B cell (primary cell): ENCODE measurements at regions not wholly inside any gene's neighbourhood (a gene's known extent, or its start where the extent isn't known, plus 50 kb on each side); places are given as distances from the start of the nearest gene placed in this dataset.

Experiments
- ATAC-seq: fragments of 200-7000 bp; cut with Tn5 transposase; one replicate; pipeline ENCODE4 v1.10.0; 2021; ENCODE audit warnings: low read depth, mild to moderate bottlenecking, moderate number of reproducible peaks, moderate library complexity
- CTCF ChIA-PET: fragments of 350-600 bp; sonication (Branson Sonifier 250); formaldehyde crosslinking; loops from one replicate; lab custom pipeline; 2021; ENCODE audit warnings: antibody characterized with exemption, inconsistent platforms; lab: Charles Lee
- POLR2A ChIA-PET: fragments of 350-600 bp; sonication (Branson Sonifier 250); formaldehyde crosslinking; loops from one replicate; lab custom pipeline; 2021; ENCODE audit warnings: antibody characterized with exemption; lab: Charles Lee
- DNase-seq: peaks from one replicate; pipeline ENCODE4 v3.0.0; 2013
- H2AFZ ChIP-seq: 2 replicates; pipeline ENCODE4 v1.6.1; 2012; ENCODE audit warnings: mild to moderate bottlenecking, low read depth, low read length; ENCODE audit not compliant: insufficient read depth, poor library complexity, severe bottlenecking
- H3K27ac ChIP-seq, 2 donors: 1 replicate in 1 of 2; 2 replicates in 1 of 2; pipeline ENCODE4 v1.5.1; 2012 to 2013; ENCODE audit warnings: low read length in 2 of 2, mild to moderate bottlenecking in 2 of 2, moderate library complexity in 1 of 2
- H3K27me3 ChIP-seq, 4 experiments: fragments of 200-600 bp in 1 of 4; sonication (generic) in 1 of 4; replicated peaks in 1 of 4; 1 replicate in 2 of 4; 2 replicates in 2 of 4; pipeline versions ENCODE4 v1.6.1 to v1.7.0; 2013 to 2016; ENCODE audit warnings: low read length in 3 of 4, mild to moderate bottlenecking in 2 of 4, mixed read lengths in 1 of 4, moderate library complexity in 1 of 4; ENCODE audit not compliant: insufficient read depth in 4 of 4, control insufficient read depth in 3 of 4; ENCODE audit errors: control extremely low read depth in 1 of 4
- H3K36me3 ChIP-seq, 2 experiments: replicated peaks in 1 of 2; 1 replicate in 1 of 2; 2 replicates in 1 of 2; pipeline versions ENCODE4 v1.6.1 to v1.7.1; 2013; ENCODE audit warnings: low read length in 1 of 2; ENCODE audit not compliant: insufficient read depth in 2 of 2, control insufficient read depth in 1 of 2; ENCODE audit errors: control extremely low read depth in 1 of 2, extremely low read depth in 1 of 2
- H3K4me1 ChIP-seq, 2 donors: fragments of 200-600 bp in 1 of 2; sonication (generic) in 1 of 2; 1 replicate in 1 of 2; 2 replicates in 1 of 2; pipeline versions ENCODE4 v1.5.1 to v1.6.1; 2013 to 2017; ENCODE audit warnings: low read length in 2 of 2; ENCODE audit not compliant: control insufficient read depth in 2 of 2, insufficient read depth in 2 of 2
- H3K4me2 ChIP-seq: replicated peaks from 2 replicates; pipeline ENCODE3; 2012; ENCODE audit warnings: mild to moderate bottlenecking, low read depth, low read length; ENCODE audit not compliant: poor library complexity, severe bottlenecking
- H3K4me3 ChIP-seq, 5 experiments: fragments of 200-600 bp in 1 of 5; sonication (generic) in 1 of 5; 1 replicate in 3 of 5; 2 replicates in 2 of 5; pipeline versions ENCODE4 v1.5.1 to v1.7.0; 2011 to 2016; ENCODE audit warnings: low read length in 4 of 5, mild to moderate bottlenecking in 4 of 5, low read depth in 2 of 5, control low read depth in 1 of 5, moderate library complexity in 1 of 5; ENCODE audit not compliant: insufficient read depth in 1 of 5; ENCODE audit errors: control extremely low read depth in 1 of 5, extremely low read depth in 1 of 5
- H3K79me2 ChIP-seq: fragments of 200-600 bp; sonication (generic); one replicate; pipeline ENCODE4 v1.6.0; 2016; ENCODE audit warnings: low read length; ENCODE audit not compliant: control insufficient read depth, insufficient read depth
- H3K9ac ChIP-seq: fragments of 200-600 bp; sonication (generic); 2 replicates; pipeline ENCODE4 v1.6.1; 2017; ENCODE audit warnings: mild to moderate bottlenecking, low read length, moderate library complexity
- H3K9me3 ChIP-seq, 3 donors: one replicate each; pipeline versions ENCODE4 v1.6.1 to v1.7.1; 2013; ENCODE audit warnings: low read length in 2 of 3; ENCODE audit not compliant: control insufficient read depth in 2 of 3, insufficient read depth in 1 of 3; ENCODE audit errors: control extremely low read depth in 1 of 3
- H4K20me1 ChIP-seq: 2 replicates; pipeline ENCODE4 v1.6.0; 2012; ENCODE audit warnings: mild to moderate bottlenecking, low read length; ENCODE audit not compliant: insufficient read depth, control insufficient read depth, poor library complexity, severe bottlenecking
- H3K27ac Mint-ChIP-seq: one replicate; pipeline ENCODE4 v1.8.0; 2021; ENCODE audit warnings: mixed read lengths
- H3K27me3 Mint-ChIP-seq: one replicate; pipeline ENCODE4 v1.8.0; 2021; ENCODE audit warnings: mixed read lengths
- H3K4me1 Mint-ChIP-seq: one replicate; pipeline ENCODE4 v1.8.0; 2021; ENCODE audit warnings: mixed read lengths
- H3K4me3 Mint-ChIP-seq: one replicate; pipeline ENCODE4 v1.8.0; 2021; ENCODE audit warnings: mixed read lengths
- H3K9me3 Mint-ChIP-seq: one replicate; pipeline ENCODE4 v1.8.0; 2022; ENCODE audit warnings: mixed read lengths; ENCODE audit not compliant: insufficient read depth
- CTCF ChIP-seq: fragments of 200-600 bp; IDR thresholded peaks from one replicate; pipeline ENCODE4 v1.8.0; 2022; ENCODE audit warnings: antibody characterized with exemption, mild to moderate bottlenecking
- EZH2 ChIP-seq: IDR thresholded peaks from 2 replicates; pipeline ENCODE4 v1.6.1; 2012; ENCODE audit warnings: borderline replicate concordance, low read depth, mild to moderate bottlenecking, moderate library complexity, low read length; ENCODE audit not compliant: insufficient read depth, poor library complexity, severe bottlenecking
- WGBS: methylation state at CpG from one replicate; pipeline ENCODE4 v1.1.5; 2013; ENCODE audit warnings: missing lambda C conversion rate; ENCODE audit not compliant: insufficient coverage; 5-methylcytosine and 5-hydroxymethylcytosine counted together
- intact Hi-C: fragments of 100-400 bp; cut with micrococcal nuclease; formaldehyde crosslinking; loops from one replicate; pipeline ENCODE4 v1.10.0; 2022

GRCh38 chr6:126957721-126958120 lies 160.8 kb upstream of the RSPO3 start:
- ChIA-PET CTCF (no interaction called here), POLR2A (no interaction called here)
- Histone ChIP-seq H3K36me3 (no peaks in the 10 kb centered on the region), H3K4me3 (no peak overlapping the region), H3K4me1 (no peaks in the 10 kb centered on the region), H3K27me3 (no peaks in the 10 kb centered on the region), H4K20me1 (no peaks in the 10 kb centered on the region), H3K9me3 (no peaks in the 10 kb centered on the region), H3K79me2 (no peaks in the 10 kb centered on the region), H3K27ac (no peak overlapping the region), H3K9ac (no peak overlapping the region), H3K4me2 (no peak overlapping the region), H2AFZ (no peak overlapping the region)
- ATAC-seq (no peak), DNase-seq (no peak)
- no CpG with 5 or more reads among the region's 3 CpGs for WGBS
- Mint-ChIP-seq H3K4me1 (no peaks in the 10 kb centered on the region), H3K9me3 (no peaks in the 10 kb centered on the region), H3K27me3 (no peaks in the 10 kb centered on the region), H3K4me3 (no peak overlapping the region), H3K27ac (no peak overlapping the region)
- no peak for TF ChIP-seq EZH2
- no peak for TF ChIP-seq CTCF
- intact Hi-C loops: no loop called here

GRCh38 chr6:126959765-126960164 lies 158.7 kb upstream of the RSPO3 start:
- Histone ChIP-seq H2AFZ (no peak overlapping the region), H3K79me2 (no peaks in the 10 kb centered on the region), H3K9ac (no peak overlapping the region), H3K27ac (no peak overlapping the region), H3K9me3 (no peaks in the 10 kb centered on the region), H4K20me1 (no peaks in the 10 kb centered on the region), H3K4me2 (no peak overlapping the region), H3K4me1 (no peaks in the 10 kb centered on the region), H3K4me3 (no peak overlapping the region), H3K27me3 (no peaks in the 10 kb centered on the region), H3K36me3 (no peaks in the 10 kb centered on the region)
- ChIA-PET POLR2A (no interaction called here), CTCF (no interaction called here)
- H3K4me1 Mint-ChIP-seq: no peaks in the 10 kb centered on the region
- DNase-seq (no peak), ATAC-seq (no peak)
- no CpG with 5 or more reads among the region's 1 CpG for WGBS
- H3K27ac Mint-ChIP-seq: no peak overlapping the region
- H3K27me3 Mint-ChIP-seq: no peaks in the 10 kb centered on the region
- H3K4me3 Mint-ChIP-seq: no peak overlapping the region
- TF ChIP-seq CTCF (no peak), EZH2 (no peak)
- no peaks in the 10 kb centered on the region for H3K9me3 Mint-ChIP-seq
- intact Hi-C loops: no loop called here
